DND-41 (cell line): ENCODE measurements at regions not wholly inside any gene's neighbourhood (a gene's known extent, or its start where the extent isn't known, plus 50 kb on each side); places are given as distances from the start of the nearest gene placed in this dataset.

Experiments
- ATAC-seq: fragments of 200-7000 bp; cut with Tn5 transposase; 3 replicates; pipeline ENCODE4 v1.9.1; 2021; ENCODE audit warnings: low read depth; ENCODE audit not compliant: insufficient read depth
- DNase-seq: peaks from one replicate; pipeline ENCODE4 v3.0.0-alpha.2; 2020
- H2AFZ ChIP-seq: 2 replicates; pipeline ENCODE4 v1.6.0; 2012; ENCODE audit warnings: low read depth, low read length
- H3K27ac ChIP-seq: 2 replicates; pipeline ENCODE4 v1.5.1; 2012; ENCODE audit warnings: low read length, inconsistent platforms
- H3K27me3 ChIP-seq: fragments of 200-600 bp; sonication (generic); 2 replicates; pipeline ENCODE4 v1.6.0; 2012; ENCODE audit warnings: low read length, mild to moderate bottlenecking, inconsistent platforms; ENCODE audit not compliant: insufficient read depth, poor library complexity
- H3K36me3 ChIP-seq: 2 replicates; pipeline ENCODE4 v1.5.1; 2012; ENCODE audit warnings: low read length, inconsistent platforms; ENCODE audit not compliant: insufficient read depth
- H3K4me1 ChIP-seq: 2 replicates; pipeline ENCODE4 v1.5.1; 2012; ENCODE audit warnings: mild to moderate bottlenecking, low read length; ENCODE audit not compliant: insufficient read depth
- H3K4me2 ChIP-seq: 2 replicates; pipeline ENCODE4 v1.6.0; 2012; ENCODE audit warnings: mild to moderate bottlenecking, moderate library complexity, low read length, inconsistent platforms; ENCODE audit not compliant: insufficient read depth
- H3K4me3 ChIP-seq, 2 experiments: fragments of 200-600 bp in 1 of 2; shearing (Covaris generic) in 1 of 2; 2 replicates each; pipeline ENCODE4 v1.5.1; 2012 to 2016; ENCODE audit warnings: inconsistent platforms in 2 of 2, low read length in 2 of 2, mild to moderate bottlenecking in 2 of 2, low read depth in 1 of 2, moderate library complexity in 1 of 2
- H3K79me2 ChIP-seq: 2 replicates; pipeline ENCODE4 v1.6.0; 2012; ENCODE audit warnings: low read length, inconsistent platforms; ENCODE audit not compliant: insufficient read depth
- H3K9ac ChIP-seq: 2 replicates; pipeline ENCODE4 v1.6.0; 2012; ENCODE audit warnings: low read depth, mild to moderate bottlenecking, inconsistent platforms, low read length, moderate library complexity
- H3K9me3 ChIP-seq: 2 replicates; pipeline ENCODE4 v1.5.1; 2012; ENCODE audit warnings: low read length, moderate library complexity, mild to moderate bottlenecking, inconsistent platforms; ENCODE audit not compliant: insufficient read depth, severe bottlenecking
- H4K20me1 ChIP-seq: 2 replicates; pipeline ENCODE4 v1.6.0; 2012; ENCODE audit warnings: low read length; ENCODE audit not compliant: insufficient read depth
- EZH2 ChIP-seq: IDR thresholded peaks from 3 replicates; pipeline ENCODE4 v1.6.1; 2012; ENCODE audit warnings: borderline replicate concordance, low read depth, mild to moderate bottlenecking, moderate library complexity, low read length, inconsistent platforms; ENCODE audit not compliant: severe bottlenecking
- TF ChIP-seq, protein P1 (sequence below): IDR thresholded peaks from 2 replicates; pipeline ENCODE4 v1.5.1; 2012; ENCODE audit warnings: borderline replicate concordance, low read length, moderate library complexity, mild to moderate bottlenecking; ENCODE audit not compliant: poor library complexity, severe bottlenecking; ENCODE audit errors: extremely low read depth

DNA sequence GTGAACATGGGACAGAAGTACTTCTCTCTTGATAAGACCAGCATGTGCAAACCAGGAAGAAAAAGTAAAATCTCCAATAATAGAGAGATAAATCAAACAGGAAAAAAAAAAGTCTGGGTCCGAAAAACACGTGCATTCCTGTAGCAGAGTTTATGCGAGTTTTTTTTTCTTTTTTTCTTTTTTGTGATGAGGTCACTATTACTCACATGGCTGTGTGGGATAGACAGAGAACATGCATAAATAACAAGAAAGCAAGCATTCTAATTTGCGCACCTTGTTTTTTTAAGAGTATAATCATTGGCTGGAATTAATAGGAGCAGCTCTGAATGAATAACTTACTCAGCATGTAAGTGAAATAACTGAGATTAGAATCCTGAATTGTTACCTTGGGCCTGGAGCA is 91.9 kb upstream of the CPM start:
- H3K27ac ChIP-seq, result no peak overlapping the region
- DNase-seq (no peak), ATAC-seq (no peak)
- no peak overlapping the region for H3K4me3 ChIP-seq
- no peaks in the 10 kb centered on the region for H3K36me3 ChIP-seq
- no peak overlapping the region for H3K9ac ChIP-seq
- H3K79me2 ChIP-seq, result no peaks in the 10 kb centered on the region
- H3K27me3 ChIP-seq, result peaks cover 14% of the 10 kb centered on the region
- no peaks in the 10 kb centered on the region for H4K20me1 ChIP-seq
- no peaks in the 10 kb centered on the region for H3K4me1 ChIP-seq
- no peak overlapping the region for H3K4me2 ChIP-seq
- no peaks in the 10 kb centered on the region for H3K9me3 ChIP-seq
- no peak for TF ChIP-seq EZH2
- TF ChIP-seq, protein P1, sequence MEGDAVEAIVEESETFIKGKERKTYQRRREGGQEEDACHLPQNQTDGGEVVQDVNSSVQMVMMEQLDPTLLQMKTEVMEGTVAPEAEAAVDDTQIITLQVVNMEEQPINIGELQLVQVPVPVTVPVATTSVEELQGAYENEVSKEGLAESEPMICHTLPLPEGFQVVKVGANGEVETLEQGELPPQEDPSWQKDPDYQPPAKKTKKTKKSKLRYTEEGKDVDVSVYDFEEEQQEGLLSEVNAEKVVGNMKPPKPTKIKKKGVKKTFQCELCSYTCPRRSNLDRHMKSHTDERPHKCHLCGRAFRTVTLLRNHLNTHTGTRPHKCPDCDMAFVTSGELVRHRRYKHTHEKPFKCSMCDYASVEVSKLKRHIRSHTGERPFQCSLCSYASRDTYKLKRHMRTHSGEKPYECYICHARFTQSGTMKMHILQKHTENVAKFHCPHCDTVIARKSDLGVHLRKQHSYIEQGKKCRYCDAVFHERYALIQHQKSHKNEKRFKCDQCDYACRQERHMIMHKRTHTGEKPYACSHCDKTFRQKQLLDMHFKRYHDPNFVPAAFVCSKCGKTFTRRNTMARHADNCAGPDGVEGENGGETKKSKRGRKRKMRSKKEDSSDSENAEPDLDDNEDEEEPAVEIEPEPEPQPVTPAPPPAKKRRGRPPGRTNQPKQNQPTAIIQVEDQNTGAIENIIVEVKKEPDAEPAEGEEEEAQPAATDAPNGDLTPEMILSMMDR, result no peak
- no peak overlapping the region for H2AFZ ChIP-seq

DNA sequence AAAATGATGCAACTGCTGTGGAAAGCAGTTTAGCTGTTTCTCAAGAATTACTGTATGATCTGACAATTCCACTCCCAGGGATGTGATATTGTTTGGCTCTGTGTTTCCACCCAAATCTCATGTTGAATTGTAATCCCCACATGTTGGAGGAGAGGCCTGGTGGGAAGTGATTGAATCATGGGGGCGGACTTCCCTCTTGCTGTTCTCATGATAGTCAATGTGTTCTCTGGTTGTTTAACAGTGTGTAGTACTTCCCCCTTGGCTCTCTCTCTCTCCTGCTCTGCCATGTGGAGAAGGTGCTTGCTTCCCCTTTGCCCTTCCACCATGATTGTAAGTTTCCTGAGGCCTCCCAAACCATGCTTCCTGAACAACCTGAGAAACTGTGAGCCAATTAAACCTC is 93.4 kb upstream of the CPM start:
- Histone ChIP-seq H3K9ac (no peak overlapping the region), H3K4me3 (no peak overlapping the region), H2AFZ (no peak overlapping the region), H3K27me3 (peaks cover 14% of the 10 kb centered on the region), H3K9me3 (no peaks in the 10 kb centered on the region), H3K79me2 (no peaks in the 10 kb centered on the region), H3K4me2 (no peak overlapping the region), H3K4me1 (no peaks in the 10 kb centered on the region), H3K36me3 (no peaks in the 10 kb centered on the region), H4K20me1 (no peaks in the 10 kb centered on the region), H3K27ac (no peak overlapping the region)
- no peak for TF ChIP-seq EZH2
- TF ChIP-seq, protein P1, result no peak
- DNase-seq, result no peak
- ATAC-seq, result no peak

DNA sequence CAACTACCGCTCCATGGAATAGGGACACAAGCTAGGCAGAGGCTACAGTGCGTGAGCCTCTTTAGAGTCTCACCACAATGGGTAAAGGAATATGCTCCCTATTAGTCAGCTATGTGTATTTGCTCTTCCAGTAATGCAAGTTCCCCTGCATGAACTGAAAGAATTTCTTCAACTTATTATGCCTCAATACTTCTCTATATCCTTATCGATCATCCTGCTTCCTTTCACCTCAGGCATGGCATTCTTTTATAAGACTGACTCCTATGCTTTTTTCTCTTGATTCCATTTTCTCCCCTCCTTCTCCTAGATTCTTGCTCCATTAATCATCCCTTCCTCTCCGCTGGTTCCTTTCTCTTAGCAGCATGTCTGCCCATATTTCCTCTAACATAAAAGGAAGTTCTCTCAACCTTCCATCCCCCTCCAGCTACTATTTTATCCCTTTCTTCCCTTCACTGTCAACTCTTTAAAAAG is 94.5 kb upstream of the CPM start:
- Histone ChIP-seq H3K4me3 (no peak overlapping the region), H3K4me2 (no peak overlapping the region), H3K79me2 (no peaks in the 10 kb centered on the region), H2AFZ (no peak overlapping the region), H3K9me3 (no peaks in the 10 kb centered on the region), H4K20me1 (no peaks in the 10 kb centered on the region), H3K27ac (no peak overlapping the region), H3K9ac (no peak overlapping the region), H3K36me3 (no peaks in the 10 kb centered on the region), H3K27me3 (peaks cover 14% of the 10 kb centered on the region), H3K4me1 (no peaks in the 10 kb centered on the region)
- ATAC-seq (no peak), DNase-seq (no peak)
- TF ChIP-seq, protein P1, result no peak
- no peak for TF ChIP-seq EZH2
